Osteocyte (in vitro differentiated cells): ENCODE measurements at regions not wholly inside any gene's neighbourhood (a gene's known extent, or its start where the extent isn't known, plus 50 kb on each side); places are given as distances from the start of the nearest gene placed in this dataset. TPM values are rescaled to one million over a fixed set of nuclear protein-coding genes. Genes with fewer than 3 reads are reported as not detected.

ENCODE experiments used
- DNase-seq: peaks from one replicate; pipeline ENCODE4 v3.0.0; 2021; ENCODE audit warnings: mixed read lengths; ENCODE audit not compliant: unreplicated experiment; ENCODE audit errors: extremely low spot score
- H3K27ac Mint-ChIP-seq: one replicate; pipeline ENCODE4 v1.8.0; 2021; ENCODE audit warnings: mild to moderate bottlenecking, mixed read lengths; ENCODE audit not compliant: unreplicated experiment
- H3K27me3 Mint-ChIP-seq: one replicate; pipeline ENCODE4 v1.8.0; 2021; ENCODE audit warnings: mixed read lengths; ENCODE audit not compliant: unreplicated experiment
- H3K36me3 Mint-ChIP-seq: one replicate; pipeline ENCODE4 v1.8.0; 2021; ENCODE audit warnings: mixed read lengths; ENCODE audit not compliant: unreplicated experiment
- H3K4me1 Mint-ChIP-seq: one replicate; pipeline ENCODE4 v1.8.0; 2021; ENCODE audit warnings: mixed read lengths; ENCODE audit not compliant: unreplicated experiment
- H3K4me3 Mint-ChIP-seq: one replicate; pipeline ENCODE4 v1.8.0; 2021; ENCODE audit warnings: mild to moderate bottlenecking, moderate library complexity, mixed read lengths; ENCODE audit not compliant: unreplicated experiment
- H3K9me3 Mint-ChIP-seq: one replicate; pipeline ENCODE4 v1.8.0; 2021; ENCODE audit warnings: mixed read lengths; ENCODE audit not compliant: unreplicated experiment
- microRNA-seq: library from miRNA; unstranded; fragments of <30 nt; microRNA quantifications from one replicate; pipeline ENCODE4 v1.1.0, GENCODE V29; 2020; ENCODE audit not compliant: unreplicated experiment
- TF ChIP-seq, protein P1 (sequence below): fragments of 200-600 bp; sonication (generic); IDR thresholded peaks from 2 replicates; pipeline ENCODE4 v1.5.0; 2021; ENCODE audit warnings: antibody characterized with exemption, mild to moderate bottlenecking, moderate library complexity

DNA sequence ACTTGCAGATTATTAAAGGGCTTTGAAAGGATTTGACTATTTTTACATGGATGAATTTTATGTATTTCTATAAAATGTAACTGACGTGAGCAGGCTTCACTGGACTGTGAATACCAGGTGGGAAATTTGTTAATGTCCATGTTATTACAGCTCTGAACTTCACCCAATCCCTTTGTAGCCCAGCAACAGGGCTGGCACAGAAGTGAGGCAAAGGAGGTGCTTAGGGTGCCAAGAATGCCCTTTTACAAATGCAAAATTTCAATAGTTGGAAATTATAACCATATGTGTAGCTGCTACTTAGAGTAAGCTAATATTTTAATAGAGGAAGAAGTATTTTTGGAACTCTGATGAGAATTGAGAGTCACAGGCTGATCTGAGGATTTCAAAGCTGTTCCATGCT is 53.7 kb upstream of the FAM98A start:
- TF ChIP-seq, protein P1, sequence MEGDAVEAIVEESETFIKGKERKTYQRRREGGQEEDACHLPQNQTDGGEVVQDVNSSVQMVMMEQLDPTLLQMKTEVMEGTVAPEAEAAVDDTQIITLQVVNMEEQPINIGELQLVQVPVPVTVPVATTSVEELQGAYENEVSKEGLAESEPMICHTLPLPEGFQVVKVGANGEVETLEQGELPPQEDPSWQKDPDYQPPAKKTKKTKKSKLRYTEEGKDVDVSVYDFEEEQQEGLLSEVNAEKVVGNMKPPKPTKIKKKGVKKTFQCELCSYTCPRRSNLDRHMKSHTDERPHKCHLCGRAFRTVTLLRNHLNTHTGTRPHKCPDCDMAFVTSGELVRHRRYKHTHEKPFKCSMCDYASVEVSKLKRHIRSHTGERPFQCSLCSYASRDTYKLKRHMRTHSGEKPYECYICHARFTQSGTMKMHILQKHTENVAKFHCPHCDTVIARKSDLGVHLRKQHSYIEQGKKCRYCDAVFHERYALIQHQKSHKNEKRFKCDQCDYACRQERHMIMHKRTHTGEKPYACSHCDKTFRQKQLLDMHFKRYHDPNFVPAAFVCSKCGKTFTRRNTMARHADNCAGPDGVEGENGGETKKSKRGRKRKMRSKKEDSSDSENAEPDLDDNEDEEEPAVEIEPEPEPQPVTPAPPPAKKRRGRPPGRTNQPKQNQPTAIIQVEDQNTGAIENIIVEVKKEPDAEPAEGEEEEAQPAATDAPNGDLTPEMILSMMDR = no peak
- Mint-ChIP-seq H3K4me1 (no peaks in the 10 kb centered on the region), H3K27ac (no peak overlapping the region), H3K27me3 (peaks cover 18% of the 10 kb centered on the region), H3K9me3 (no peaks in the 10 kb centered on the region), H3K36me3 (no peaks in the 10 kb centered on the region), H3K4me3 (no peak overlapping the region)
- DNase-seq = no peak

DNA sequence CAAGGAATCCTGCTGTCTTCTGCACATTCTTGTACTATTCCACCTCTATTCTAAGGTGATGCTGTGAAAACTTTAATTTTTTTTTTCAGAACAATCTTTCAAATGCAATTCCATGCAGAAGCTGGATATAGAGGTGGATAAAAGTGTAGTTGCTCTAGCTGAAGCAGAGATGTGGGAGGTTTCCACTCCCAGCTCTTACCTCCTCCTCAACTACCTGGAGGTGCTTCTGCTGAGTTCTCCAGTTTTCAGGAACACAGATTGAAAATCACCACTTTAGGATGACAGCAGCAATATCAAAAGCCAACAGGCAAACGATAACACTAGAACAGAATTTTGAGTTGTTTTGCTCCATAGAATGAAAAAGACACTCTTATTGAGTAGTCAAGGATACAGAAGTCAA is 51.1 kb upstream of the FAM98A start:
- Mint-ChIP-seq H3K9me3 (peaks cover 1% of the 10 kb centered on the region), H3K27ac (no peak overlapping the region), H3K27me3 (peaks cover 18% of the 10 kb centered on the region), H3K36me3 (no peaks in the 10 kb centered on the region), H3K4me3 (no peak overlapping the region), H3K4me1 (peaks cover 7% of the 10 kb centered on the region)
- TF ChIP-seq, protein P1 = no peak
- no peak for DNase-seq

Small RNA genes in the stretch of these regions (microRNA-seq; reads per million reads assigned to microRNA genes)
- not detected for gene MIR548AD
